HG02870 (cell line): ENCODE measurements at regions not wholly inside any gene's neighbourhood (a gene's known extent, or its start where the extent isn't known, plus 50 kb on each side); places are given as distances from the start of the nearest gene placed in this dataset.
"Not testable (repeated sequence)": the region's sequence is repeated elsewhere in the genome, so short reads cannot be mapped to it uniquely, and the experiment has no call there.

Experiments
- ATAC-seq: cut with Tn5 transposase; IDR thresholded peaks from one replicate; pipeline ENCODE4 v1.9.1; 2021; ENCODE audit warnings: mild to moderate bottlenecking, moderate library complexity; ENCODE audit not compliant: unreplicated experiment

DNA sequence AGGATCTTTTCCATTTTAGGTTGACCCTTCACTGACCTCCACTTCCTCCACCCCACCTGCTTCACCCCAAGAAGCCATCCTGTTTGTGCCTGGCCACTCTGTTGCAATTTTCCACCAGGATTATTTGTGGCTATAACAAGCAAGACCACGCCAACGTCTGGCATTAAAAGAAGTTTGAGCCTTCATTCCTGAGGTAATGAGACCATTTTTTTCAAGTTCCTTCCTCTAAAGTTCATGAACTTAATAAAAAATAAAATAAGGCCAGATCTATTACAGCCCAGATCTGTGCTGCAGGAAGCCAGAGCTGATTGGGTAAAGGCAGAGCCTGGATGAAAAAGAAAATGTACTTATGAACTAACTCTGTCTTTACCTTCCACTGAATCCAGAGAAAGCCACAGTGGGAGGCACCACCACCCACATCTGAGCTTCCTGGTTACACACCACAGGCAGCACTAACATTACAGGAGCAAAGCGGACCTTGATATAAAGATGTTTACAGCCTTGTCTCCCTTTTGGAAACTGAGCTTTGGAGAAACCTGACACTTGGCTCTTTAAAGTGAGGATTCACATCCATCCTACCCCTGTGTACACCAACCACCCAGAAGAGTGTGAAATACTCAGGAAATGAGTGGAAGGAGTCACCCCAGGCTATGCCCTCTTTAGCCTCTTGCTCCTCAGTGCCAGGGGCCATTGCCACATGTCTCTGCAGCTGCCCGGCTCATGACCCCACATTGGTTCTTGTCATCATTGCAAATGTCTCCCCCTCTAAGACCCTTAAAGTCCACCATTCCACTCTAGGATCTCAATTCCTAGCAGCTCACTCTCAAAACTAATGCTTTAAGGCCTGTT lies 293.6 kb downstream of the PLPP3 start:
- no peak for ATAC-seq

DNA sequence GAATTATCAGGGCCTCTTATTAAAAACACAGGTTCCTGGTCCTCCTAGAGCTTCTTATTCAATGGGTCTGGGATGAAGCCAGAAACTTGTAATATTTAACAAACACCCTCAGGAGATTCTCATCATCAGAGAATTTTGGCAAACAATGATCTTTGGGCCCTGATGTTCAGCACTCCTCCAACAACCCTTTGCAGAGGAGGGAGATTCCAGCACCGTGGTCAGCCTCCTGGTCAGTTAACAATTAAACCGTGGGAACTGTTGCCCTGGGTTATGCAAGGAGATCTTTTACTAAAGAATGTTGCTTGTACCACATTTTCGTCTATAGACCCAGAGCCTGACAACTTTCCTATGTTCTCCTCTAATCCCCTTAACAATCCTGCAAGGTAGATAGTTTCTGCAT lies 294.4 kb downstream of the PLPP3 start:
- no peak for ATAC-seq

DNA sequence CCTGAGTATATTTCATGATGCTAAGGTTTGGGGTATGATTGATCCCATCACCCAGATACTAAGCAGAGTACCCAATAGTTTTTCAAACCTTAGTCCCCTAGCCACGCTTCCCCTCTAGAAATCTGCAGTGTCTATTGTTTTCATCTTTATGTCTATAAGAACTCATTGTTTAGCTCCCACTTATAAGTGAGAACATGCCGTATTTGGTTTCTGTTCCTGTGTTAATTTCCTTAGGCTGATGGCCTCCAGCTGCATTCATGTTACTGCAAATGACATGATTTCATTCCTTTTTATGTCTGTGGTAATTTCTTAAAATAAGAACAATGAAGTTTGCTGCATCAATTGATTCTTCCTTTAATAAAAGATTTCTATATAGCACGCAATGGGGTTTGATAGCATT lies 301.3 kb downstream of the PLPP3 start:
- ATAC-seq: no peak

DNA sequence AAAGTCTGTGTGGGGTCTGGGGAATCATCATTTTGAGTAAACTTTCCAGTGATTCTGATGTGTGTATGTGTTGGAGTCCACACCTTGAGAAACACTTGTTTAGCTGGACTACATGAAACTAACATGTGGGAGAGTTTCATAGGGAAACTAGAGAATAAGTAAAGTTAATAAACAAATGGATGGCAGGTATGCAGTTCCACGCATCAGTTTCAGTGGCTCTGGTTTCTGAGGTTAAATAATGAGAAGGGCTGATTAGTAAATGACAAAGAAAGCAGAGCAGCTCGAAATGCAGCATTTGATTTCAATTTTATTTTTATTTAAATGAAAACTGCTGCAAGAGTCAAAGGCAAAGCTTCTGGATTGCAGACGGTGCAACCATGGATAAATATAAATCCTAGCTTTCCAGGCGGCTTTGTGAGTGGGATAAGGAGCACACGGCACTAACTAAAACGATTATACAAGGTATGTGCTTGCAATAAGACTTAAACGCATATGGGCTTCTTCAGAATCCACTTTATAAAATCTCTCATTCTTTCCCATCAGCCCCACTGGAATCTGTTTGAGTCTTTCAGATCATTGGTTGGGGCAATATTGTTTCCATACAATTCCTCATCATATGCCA lies 310.7 kb downstream of the PLPP3 start:
- no peak for ATAC-seq

DNA sequence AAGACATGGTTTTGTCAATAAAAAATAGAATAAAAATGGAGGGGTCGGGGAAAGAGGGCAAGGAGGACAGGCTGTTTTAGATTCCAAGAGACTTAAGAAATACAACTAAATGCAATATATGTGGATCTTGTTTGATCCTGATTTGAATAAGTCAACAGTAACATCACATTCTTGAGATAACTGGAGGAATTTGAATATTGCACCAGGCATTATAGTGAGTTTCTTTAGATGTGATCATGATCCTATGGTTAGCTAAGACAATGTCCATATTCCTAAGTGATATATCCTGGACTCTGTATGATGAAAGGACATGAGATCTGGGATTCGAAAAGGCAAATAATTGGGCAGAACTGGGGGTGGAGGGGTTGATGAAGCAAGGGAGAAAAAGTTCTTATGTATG lies 311.8 kb downstream of the PLPP3 start:
- ATAC-seq: no peak

DNA sequence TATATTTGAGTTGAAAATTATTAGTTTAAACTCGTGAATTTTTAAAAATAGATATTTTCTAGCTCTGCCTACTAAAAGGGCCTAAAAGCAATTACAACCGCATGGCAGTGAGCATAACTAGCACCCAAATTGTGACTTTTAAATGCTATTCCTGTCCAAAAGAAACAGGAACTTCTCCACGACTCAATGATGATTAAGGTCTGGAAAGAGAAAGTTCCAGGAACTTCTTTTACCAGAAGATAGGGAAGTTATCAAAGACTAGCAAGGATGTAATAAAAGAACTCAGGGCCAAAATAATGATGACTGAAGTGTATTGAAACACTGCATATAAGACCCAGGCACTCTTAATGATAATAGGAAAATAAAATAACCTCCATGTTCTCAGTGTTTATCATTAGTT lies 313.0 kb downstream of the PLPP3 start:
- no peak for ATAC-seq

DNA sequence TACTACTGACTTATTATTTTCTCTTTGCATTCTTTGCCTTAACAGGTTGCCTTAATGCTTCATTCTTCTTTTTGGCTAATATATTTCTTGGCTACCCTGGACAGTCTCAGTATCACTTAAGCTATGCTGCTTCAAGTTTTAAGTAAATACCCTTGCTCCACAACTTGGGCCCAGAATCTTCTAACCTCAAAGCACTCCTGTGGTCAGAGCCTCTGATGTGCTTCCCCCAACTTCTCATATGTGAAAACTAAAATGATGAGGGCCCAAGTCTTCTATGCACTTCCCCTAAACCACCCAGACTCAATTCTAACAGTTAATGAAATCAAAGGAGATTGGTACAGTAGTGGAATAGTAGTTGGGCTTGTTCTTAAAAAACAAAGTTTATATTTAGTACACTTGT lies 314.1 kb downstream of the PLPP3 start:
- ATAC-seq: no peak

DNA sequence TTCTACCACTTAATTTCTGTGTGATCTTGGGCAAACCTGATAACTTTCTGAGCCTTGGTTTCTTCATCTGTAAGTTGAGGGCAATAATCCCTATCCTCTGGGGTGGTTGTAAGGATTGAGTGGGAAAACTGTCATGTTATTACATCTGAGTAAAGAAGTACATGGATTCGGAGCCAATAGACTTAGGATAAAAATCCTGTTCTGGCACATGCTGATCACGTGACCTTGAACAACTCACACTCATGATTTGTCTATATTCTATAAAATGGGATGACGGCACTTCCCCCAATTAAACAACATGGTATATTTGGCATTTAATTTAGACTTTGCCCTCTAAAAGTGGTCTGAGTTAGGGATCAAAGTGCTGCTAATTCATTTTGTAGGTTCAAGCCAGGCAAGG lies 315.5 kb downstream of the PLPP3 start:
- no peak for ATAC-seq

DNA sequence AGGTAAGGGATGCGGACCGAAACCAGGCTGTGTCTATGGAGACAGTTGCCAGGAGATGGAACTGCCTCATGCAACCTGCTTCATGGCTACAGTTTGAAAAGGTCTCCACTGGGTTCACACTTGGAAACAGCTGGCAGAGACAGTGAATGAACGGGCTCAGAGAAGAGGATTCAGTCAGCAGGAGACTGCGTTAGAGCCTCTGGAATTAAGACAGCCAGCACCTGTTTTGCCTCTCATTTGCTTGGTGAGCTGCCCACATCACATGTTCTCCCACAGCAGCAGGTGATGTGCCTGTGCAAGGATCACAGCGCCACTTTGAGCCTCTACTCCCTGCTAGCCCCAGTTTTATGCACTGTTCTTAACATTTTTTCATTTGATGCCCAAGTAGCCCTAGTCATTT lies 321.0 kb downstream of the PLPP3 start:
- no peak for ATAC-seq

DNA sequence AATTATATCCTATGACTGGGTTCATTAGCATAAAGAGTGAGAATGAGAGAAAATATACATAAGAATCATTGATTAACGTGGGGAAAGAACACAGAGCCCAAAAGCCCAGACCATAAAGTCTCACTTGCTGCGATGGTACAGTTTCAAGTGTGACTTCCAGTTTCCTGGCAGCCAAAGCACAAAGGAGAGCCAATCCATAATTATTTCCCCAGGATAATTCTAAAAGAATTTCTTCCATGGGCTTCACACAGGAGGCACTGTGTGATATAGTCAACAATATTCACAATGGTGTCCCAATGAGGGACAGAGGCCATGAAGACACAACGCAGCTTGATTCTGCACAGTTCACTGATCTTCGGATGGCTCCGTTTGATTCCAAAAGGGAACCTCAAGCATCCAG lies 321.6 kb downstream of the PLPP3 start:
- no peak for ATAC-seq

DNA sequence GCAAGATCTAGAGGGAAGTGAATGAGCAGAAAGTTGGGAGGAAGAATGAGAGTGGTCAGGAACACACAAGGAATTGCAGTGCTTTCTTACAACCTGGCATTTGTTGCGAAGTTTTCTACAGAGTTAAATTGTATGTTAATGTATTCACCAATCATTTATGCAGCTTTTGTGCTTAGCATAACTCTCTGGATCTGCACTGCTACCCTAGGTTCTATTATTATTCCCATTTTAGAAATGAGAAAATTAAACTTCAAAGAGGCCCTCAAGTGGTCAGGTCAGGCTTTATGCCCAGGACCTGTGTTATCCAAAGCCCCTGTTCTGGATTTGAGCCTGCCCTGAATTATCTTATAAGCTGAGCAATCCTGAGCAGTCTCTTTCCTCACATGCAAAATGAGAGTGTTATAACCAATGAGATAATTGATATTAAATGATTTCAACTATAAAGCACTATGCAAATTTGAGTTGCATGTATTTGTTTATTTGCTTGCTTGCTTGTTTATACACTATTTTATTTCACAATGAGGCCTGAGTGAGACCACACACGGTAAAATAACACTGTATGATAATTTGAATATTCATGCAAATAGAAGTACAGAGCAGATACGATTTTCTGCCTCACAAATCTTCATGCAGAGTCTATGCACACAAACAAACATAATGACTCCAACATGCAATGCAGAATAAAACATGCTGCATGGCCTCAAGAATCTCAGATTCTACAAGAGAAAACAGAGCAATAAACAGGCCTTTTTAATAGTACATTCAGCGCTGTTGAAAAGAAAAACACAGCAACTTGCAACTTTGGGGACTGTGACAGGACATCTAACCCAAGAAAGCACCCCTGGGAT lies 323.0 kb downstream of the PLPP3 start:
- no peak for ATAC-seq

DNA sequence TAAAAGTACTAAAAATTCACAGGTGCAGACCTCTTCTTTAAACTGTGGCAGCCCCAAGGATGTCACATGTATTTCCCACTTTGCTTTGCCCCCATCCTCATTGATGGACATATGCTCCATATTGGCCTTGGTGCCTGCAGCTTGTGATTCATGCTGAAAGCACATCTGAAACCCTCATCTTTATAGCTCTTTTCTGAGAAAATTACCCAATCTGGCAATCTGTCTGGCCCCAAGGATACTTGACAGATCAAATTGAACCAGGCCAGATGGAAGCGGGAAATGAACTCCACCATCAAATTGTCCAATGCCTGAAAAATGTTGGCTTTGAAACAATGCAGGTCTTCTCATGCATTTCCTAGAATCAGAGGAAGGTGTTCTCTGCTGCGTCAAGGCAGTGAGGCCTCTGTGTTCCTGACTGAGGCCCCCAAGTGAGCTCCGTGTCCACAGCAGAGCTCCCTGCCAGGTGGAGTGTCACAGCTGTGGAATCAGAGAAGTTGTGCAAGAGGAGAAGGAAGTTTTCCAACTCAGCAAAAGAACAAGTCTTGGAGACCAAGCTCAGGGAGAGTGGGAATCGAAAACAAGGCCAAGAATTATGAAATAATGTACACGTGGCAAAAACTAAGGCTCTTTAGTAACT lies 323.7 kb downstream of the PLPP3 start:
- no peak for ATAC-seq

DNA sequence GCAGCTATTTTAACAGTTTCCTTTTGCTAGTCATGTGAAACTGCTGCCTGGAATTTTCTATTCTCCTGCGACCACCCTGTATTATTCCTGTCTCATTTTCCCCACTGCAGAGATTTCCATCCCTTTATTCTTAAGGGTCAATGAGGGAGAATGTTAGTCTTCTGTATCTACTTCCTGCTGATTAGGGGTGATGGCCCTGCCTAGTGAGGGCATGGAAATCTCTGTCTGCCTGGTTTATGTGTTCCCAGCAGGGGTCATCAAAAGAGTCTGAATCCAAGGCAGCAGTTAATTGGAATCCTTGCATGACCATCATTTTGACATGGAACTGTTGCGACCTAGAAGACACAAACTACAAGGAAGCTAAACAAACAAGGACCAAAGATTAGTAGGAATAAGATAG lies 325.2 kb downstream of the PLPP3 start:
- ATAC-seq: no peak

DNA sequence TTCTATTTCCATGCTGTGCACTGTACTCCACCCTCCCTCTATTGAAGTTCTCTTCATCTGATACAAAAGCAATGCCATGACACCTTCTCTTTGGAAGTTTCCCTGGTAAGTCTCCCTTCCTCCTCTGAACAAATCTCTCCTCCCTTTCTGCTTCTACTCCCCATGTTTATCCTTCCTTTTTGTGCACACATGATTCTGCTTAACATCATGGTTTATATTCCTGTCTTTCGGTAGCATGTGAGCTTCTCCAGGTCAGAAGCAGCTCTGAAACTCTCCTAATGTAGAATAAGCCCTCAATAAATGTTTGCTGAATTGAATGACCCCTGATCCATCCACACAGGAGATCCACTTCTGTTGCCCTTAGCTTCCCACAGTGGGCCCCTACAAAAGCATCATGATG lies 328.6 kb downstream of the PLPP3 start:
- ATAC-seq: no peak

DNA sequence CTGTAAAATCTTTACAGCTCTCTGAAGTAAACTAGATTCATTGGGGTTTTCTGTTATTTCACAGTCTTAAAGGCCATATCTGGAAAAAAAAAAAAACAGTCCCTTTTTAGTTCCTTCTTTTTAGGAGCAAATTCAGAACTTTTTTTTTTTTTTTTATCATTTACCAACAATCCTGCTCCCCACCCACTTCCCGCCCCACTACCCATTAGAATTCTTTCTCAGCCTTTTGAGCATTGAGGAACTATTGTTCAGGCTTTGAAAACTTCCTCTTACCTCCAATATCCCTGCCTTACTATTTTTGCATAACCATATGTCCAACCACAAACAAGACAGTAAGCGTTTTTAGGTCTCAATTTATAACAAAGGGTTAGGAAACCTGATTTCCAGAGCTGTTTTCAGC lies 330.1 kb downstream of the PLPP3 start:
- ATAC-seq: no peak

DNA sequence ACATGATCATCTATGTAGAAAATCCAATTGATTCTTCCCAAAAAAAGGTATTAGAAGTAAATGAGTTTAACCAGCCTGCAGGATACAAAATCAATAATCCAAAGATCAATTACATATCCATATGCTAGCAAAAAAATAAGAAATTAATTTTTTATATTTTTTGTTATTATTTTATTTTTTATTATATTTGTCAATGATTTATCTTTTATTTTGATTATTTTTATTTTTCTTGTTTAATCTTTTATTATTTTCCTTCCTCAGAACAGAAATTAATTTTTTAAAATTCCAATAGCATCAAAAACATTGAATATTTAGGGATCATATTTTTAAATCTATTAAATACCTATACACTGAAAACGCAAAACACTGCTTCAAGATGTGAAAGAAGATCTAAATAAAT lies 331.2 kb downstream of the PLPP3 start:
- no peak for ATAC-seq

DNA sequence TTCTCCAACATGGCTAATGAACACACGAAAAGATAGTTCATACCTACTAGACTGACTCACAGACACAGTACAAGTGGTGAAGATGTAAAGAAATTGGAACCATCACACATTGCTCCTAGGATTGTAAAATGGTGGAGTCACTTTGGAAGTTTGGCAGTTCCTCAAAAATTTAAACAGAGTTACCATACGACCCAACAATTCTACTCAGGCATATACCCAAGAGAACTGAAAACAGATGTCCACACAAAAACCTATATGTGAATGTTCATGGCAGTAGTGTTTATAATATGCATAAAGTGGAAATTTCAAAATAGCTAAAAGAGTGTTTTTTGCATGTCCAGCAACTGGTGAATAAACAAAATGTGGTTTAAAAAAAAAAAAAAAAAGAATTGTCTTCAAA lies 332.6 kb downstream of the PLPP3 start:
- ATAC-seq: not testable (repeated sequence)

DNA sequence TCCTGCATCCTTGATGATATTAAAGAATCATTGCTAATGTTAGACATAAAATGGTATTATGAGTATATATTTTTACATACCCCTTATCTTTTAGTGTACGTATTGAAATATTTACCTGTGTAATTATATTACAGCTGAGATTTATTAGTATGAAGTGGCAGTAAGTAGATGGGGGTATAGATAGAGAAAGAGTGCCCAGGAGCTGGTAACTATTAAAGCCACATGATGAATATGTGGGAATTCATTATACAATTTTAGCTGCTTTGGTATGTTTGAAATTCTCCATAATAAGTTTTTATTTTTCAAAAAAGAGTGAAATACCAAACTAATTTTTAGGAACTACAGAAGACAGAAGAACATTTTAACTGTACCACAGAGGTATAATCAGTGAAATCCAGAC lies 339.0 kb downstream of the PLPP3 start:
- ATAC-seq: no peak

DNA sequence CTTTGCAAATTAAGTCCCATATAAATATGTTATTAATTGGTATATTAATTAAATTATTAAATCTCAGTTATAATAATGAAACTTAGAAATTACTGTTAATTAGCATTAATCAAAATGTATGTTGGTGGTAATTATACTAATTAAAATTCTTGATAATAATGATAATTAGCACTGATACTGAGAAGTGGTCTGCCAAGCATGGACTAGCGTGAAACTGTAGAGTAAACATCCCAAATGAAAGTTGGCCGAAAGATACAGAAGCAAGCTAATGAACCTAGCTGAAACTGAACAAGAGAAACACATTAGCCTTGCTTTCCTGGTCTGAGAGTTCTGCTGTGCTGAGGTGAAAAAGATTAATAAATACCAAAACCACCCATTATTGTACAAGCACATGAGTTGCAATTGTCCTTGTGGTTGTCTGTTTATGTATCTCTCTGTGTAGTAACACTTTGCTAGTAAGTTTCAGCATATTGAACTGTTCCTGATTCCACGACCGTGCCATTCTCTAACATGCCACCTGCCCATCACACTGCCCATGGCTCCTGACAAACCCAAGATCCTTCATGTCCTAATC lies 341.8 kb downstream of the PLPP3 start:
- no peak for ATAC-seq

DNA sequence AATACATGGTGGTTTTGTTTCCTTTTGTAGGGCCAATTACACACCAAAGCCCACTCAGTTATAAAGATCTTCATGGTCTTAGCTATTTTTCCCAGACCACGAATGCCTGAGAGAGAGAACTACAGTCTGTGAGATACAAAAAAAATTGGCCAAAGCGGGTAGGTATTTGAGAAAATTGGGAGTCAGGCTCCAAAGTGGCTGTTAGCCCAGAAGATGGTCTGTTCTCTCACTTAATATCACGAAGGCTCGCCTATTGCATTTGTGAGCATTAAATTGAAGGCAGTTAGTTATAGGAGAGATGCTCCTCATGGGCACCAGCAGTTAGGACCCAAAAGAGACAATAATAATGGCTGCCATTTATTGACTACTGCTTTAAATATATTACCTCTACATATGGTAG lies 342.7 kb downstream of the PLPP3 start:
- no peak for ATAC-seq

DNA sequence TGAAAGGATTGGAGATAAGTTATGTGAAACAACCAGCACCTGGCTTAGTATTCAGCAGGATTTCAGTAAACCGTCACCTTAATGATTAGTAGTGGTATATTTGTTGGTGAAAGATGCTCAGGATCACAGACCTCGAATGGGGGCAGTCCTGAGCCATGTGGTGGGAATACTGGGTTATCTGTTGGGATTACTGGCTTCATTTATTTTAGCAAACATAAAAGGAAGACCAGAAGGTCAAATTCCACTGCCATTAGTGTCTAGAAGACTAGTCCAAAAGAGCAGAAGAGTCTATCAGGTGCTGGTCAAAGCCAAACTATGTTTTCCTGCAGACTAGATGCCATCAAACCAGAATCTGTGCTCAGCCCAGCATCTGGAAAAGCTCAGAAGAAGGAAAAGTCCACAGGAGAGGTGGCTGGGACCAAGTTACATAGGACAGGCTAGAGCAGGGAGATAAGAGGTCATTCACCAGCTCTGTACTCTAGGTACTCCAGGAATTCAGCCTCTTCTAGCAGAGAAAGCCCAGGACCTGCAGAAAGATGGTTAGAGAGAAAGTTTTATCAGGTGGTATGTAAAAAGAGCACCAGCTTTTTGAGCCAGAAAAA lies 343.4 kb downstream of the PLPP3 start:
- ATAC-seq: no peak
